ENCODE measurements at regions not wholly inside any gene's neighbourhood (a gene's known extent, or its start where the extent isn't known, plus 50 kb on each side); places are given as distances from the start of the nearest gene placed in this dataset.
A peak's percentile ranks its signal among the peaks of the same experiment; 100 is the strongest.

- FAIRE-seq (no peak), DNase-seq (ENCODE audit: low read depth in 1 of 2, low spot score in 1 of 2) (no peak), ATAC-seq (peak in 1 of 2 experiments; percentile 70; a peak in 2 of 6 replicates)
- POLR2A ChIA-PET = no interaction called here
- H3K4me3 ChIP-seq = no peak overlapping the region
- 21% methylated on average over 8 of the region's 8 CpGs for WGBS (ENCODE audit: missing lambda C conversion rate)
- CTCF ChIA-PET = interaction anchor here (1.4 to 2.0 kb wide), 3 partner anchors 11 to 12 kb away, joined by 4 to 9 read pairs (median 5); no protein-coding TSS in a partner anchor
- no peaks in the 10 kb centered on the region for H3K9me3 ChIP-seq
- TF ChIP-seq BHLHE40 (IDR thresholded peaks at IDR 0.05; ENCODE audit: low read depth, low read length) (no peak), POLR2A (IDR thresholded peaks at IDR 0.05; ENCODE audit: low read length) (no peak), PBX3 (IDR thresholded peaks at IDR 0.05) (no peak), CBX8 (IDR thresholded peaks at IDR 0.05) (no peak), NPAS2 (CRISPR knock-in tag; IDR thresholded peaks at IDR 0.05; ENCODE audit: borderline replicate concordance) (no peak), RAD21 (conservative IDR thresholded peaks at IDR 0.05 in 1 of 2, IDR thresholded peaks at IDR 0.05 in 1 of 2) (peak in 1 of 2 experiments; percentile 27; a peak in 2 of 5 replicates)
- H3K27ac ChIP-seq = no peak overlapping the region
- no peaks in the 10 kb centered on the region for H3K4me1 ChIP-seq
- 0 out of 3 replicates have a peak overlapping the region, but pooled peaks have one; percentile 8 for H3K4me2 ChIP-seq
Measured at GRCh38 chr14:22265319-22266141, 323.5 kb downstream of the DAD1 start.

- Histone ChIP-seq H3K27ac (no peak overlapping the region), H3K4me2 (no peak overlapping the region), H3K4me1 (no peaks in the 10 kb centered on the region), H3K9me3 (no peaks in the 10 kb centered on the region), H3K4me3 (no peak overlapping the region)
- ChIA-PET POLR2A (no interaction called here), CTCF (interaction anchor here (1.4 to 1.8 kb wide), 2 partner anchors 11 to 13 kb away, joined by 4 to 5 read pairs; no protein-coding TSS in a partner anchor)
- FAIRE-seq (no peak), ATAC-seq (no peak), DNase-seq (ENCODE audit: low read depth in 1 of 2, low spot score in 1 of 2) (no peak)
- no peak for TF ChIP-seq SREBF2 (IDR thresholded peaks at IDR 0.05)
- no peak for TF ChIP-seq CBX8 (IDR thresholded peaks at IDR 0.05)
- no peak for TF ChIP-seq POLR2AphosphoS2 (conservative IDR thresholded peaks at IDR 0.05; ENCODE audit: low read length)
- TF ChIP-seq REST (IDR thresholded peaks at IDR 0.05) = no peak
- TF ChIP-seq HDAC2 (IDR thresholded peaks at IDR 0.05) = no peak
- no peak for TF ChIP-seq NR3C1 (IDR thresholded peaks at IDR 0.05)
- no peak for TF ChIP-seq FOXS1 (CRISPR knock-in tag; IDR thresholded peaks at IDR 0.05)
- TF ChIP-seq KDM1A (IDR thresholded peaks at IDR 0.05; ENCODE audit: low read depth) = no peak
- no peak for TF ChIP-seq ELK1 (IDR thresholded peaks at IDR 0.05; ENCODE audit: low read depth, low read length)
- TF ChIP-seq ZSCAN20 (CRISPR knock-in tag; IDR thresholded peaks at IDR 0.05) = no peak
- no peak for TF ChIP-seq EP300 (IDR thresholded peaks at IDR 0.05)
- no peak for TF ChIP-seq BCL3 (IDR thresholded peaks at IDR 0.05)
- TF ChIP-seq RCOR1 (IDR thresholded peaks at IDR 0.05; ENCODE audit: low read depth, low read length) = no peak
- no peak for TF ChIP-seq SMC3 (IDR thresholded peaks at IDR 0.05)
- TF ChIP-seq PBX3 (IDR thresholded peaks at IDR 0.05) = no peak
- no peak for TF ChIP-seq USF2 (IDR thresholded peaks at IDR 0.05)
- no peak for TF ChIP-seq FOSB (CRISPR knock-in tag; IDR thresholded peaks at IDR 0.05)
- TF ChIP-seq JUNB (IDR thresholded peaks at IDR 0.05) = no peak
- no peak for TF ChIP-seq ZNF302 (CRISPR knock-in tag; IDR thresholded peaks at IDR 0.05)
- no peak for TF ChIP-seq HOXB5 (CRISPR knock-in tag; IDR thresholded peaks at IDR 0.05)
- 25% methylated on average over 1 of the region's 1 CpG for WGBS (ENCODE audit: missing lambda C conversion rate)
Measured at GRCh38 chr14:22264759-22265158, 324.3 kb downstream of the DAD1 start.
